Cardiac muscle cell (in vitro differentiated cells and primary cell): ENCODE measurements at regions not wholly inside any gene's neighbourhood (a gene's known extent, or its start where the extent isn't known, plus 50 kb on each side); places are given as distances from the start of the nearest gene placed in this dataset.
"Not testable (repeated sequence)": the region's sequence is repeated elsewhere in the genome, so short reads cannot be mapped to it uniquely, and the experiment has no call there.

Source experiments
- DNase-seq, 2 donors: peaks; one replicate each; pipeline versions ENCODE4 v3.0.0 to v3.0.0-alpha.2; 2010 to 2017; ENCODE audit warnings: low read depth in 1 of 2, low spot score in 1 of 2
- H3K27ac ChIP-seq: fragments of 200-600 bp; sonication (generic); 2 replicates; pipeline ENCODE4 v1.5.1; 2016
- H3K27me3 ChIP-seq: fragments of 200-600 bp; sonication (generic); 2 replicates; pipeline ENCODE4 v1.6.0; 2016; ENCODE audit warnings: control low read depth
- H3K36me3 ChIP-seq: fragments of 200-600 bp; sonication (generic); 2 replicates; pipeline ENCODE4 v1.5.1; 2016; ENCODE audit warnings: control low read depth
- H3K4me1 ChIP-seq: fragments of 200-600 bp; sonication (generic); 2 replicates; pipeline ENCODE4 v1.8.1; 2017; ENCODE audit warnings: low read depth, mild to moderate bottlenecking, mixed run types
- H3K4me3 ChIP-seq: fragments of 200-600 bp; sonication (generic); 2 replicates; pipeline ENCODE4 v1.5.1; 2016; ENCODE audit warnings: mild to moderate bottlenecking
- H3K9me3 ChIP-seq: fragments of 200-600 bp; sonication (generic); 2 replicates; pipeline ENCODE4 v1.5.1; 2017; ENCODE audit warnings: low read depth, mild to moderate bottlenecking, control low read depth
- TF ChIP-seq, protein P1 (sequence below): IDR thresholded peaks from 2 replicates; pipeline ENCODE4 v1.5.1; 2012; ENCODE audit warnings: low read depth, mild to moderate bottlenecking, low read length

DNA sequence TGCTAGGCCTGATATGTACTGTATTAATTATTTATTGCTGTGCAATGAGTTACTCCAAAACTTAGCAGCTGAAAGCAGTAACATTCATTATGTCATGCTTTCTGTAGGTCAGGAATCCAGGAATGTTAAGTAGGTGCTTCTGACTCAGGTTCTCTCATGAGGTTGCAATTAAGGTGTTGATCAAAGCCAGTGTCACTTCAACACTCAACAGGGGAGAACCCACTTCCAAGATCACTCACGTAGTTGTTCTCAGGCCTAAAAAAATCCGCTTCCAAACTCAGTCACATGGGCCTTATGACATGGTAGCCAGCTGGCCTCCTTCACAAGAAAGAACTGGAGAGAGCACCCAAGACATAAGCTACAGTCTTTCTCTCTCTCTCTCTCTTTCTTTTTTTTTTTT lies 211.1 kb upstream of the NBEA start:
- Histone ChIP-seq H3K4me3 (no peak overlapping the region), H3K4me1 (no peaks in the 10 kb centered on the region), H3K9me3 (no peaks in the 10 kb centered on the region), H3K27me3 (no peaks in the 10 kb centered on the region), H3K27ac (no peak overlapping the region), H3K36me3 (no peaks in the 10 kb centered on the region)
- TF ChIP-seq, protein P1, sequence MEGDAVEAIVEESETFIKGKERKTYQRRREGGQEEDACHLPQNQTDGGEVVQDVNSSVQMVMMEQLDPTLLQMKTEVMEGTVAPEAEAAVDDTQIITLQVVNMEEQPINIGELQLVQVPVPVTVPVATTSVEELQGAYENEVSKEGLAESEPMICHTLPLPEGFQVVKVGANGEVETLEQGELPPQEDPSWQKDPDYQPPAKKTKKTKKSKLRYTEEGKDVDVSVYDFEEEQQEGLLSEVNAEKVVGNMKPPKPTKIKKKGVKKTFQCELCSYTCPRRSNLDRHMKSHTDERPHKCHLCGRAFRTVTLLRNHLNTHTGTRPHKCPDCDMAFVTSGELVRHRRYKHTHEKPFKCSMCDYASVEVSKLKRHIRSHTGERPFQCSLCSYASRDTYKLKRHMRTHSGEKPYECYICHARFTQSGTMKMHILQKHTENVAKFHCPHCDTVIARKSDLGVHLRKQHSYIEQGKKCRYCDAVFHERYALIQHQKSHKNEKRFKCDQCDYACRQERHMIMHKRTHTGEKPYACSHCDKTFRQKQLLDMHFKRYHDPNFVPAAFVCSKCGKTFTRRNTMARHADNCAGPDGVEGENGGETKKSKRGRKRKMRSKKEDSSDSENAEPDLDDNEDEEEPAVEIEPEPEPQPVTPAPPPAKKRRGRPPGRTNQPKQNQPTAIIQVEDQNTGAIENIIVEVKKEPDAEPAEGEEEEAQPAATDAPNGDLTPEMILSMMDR = no peak
- DNase-seq = peak in 1 of 2 donors; percentile 91

DNA sequence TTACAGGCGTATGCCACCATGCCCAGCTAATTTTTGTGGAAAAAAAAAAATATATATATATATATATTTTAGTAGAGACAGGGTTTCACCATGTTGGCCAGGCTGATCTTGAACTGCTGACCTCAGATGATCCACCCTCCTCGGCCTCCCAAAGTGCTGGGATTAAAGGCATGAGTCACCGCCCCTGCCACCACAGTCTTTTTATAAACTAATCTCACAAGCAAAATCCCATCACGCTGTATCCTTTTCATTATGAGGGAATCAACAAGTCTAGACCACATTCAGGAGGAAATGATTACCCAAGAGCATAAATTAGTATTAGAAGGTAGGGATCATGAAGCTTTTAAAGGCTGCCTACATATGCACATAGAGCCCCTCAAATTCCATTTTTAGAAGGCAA lies 210.6 kb upstream of the NBEA start:
- Histone ChIP-seq H3K4me3 (no peak overlapping the region), H3K4me1 (no peaks in the 10 kb centered on the region), H3K9me3 (no peaks in the 10 kb centered on the region), H3K27me3 (no peaks in the 10 kb centered on the region), H3K36me3 (no peaks in the 10 kb centered on the region), H3K27ac (no peak overlapping the region)
- TF ChIP-seq, protein P1 = no peak
- DNase-seq = peak in 1 of 2 donors; percentile 28

DNA sequence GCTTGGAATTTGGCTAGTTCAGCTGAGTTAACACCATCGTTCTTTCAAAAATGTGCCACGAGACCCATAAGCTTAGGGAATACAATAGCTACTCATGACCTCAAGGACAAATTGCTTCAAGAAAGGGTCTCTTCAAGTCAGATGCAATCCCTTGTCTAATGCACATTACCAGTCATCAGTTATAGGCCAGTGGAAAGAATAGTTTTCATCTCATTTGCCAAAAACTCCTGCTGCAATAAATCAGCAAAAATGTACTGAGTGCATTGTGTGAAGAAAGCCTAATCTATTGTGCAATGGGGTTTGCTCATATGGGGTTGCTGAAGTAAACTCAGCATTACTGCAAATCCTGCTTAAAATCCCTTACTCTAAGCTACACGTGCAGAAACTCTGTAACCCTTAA lies 208.3 kb upstream of the NBEA start:
- H3K27ac ChIP-seq = no peak overlapping the region
- no peaks in the 10 kb centered on the region for H3K36me3 ChIP-seq
- H3K4me1 ChIP-seq = no peaks in the 10 kb centered on the region
- H3K4me3 ChIP-seq = no peak overlapping the region
- H3K27me3 ChIP-seq = no peaks in the 10 kb centered on the region
- TF ChIP-seq, protein P1 = no peak
- no peaks in the 10 kb centered on the region for H3K9me3 ChIP-seq
- DNase-seq = peak in 1 of 2 donors; percentile 89

DNA sequence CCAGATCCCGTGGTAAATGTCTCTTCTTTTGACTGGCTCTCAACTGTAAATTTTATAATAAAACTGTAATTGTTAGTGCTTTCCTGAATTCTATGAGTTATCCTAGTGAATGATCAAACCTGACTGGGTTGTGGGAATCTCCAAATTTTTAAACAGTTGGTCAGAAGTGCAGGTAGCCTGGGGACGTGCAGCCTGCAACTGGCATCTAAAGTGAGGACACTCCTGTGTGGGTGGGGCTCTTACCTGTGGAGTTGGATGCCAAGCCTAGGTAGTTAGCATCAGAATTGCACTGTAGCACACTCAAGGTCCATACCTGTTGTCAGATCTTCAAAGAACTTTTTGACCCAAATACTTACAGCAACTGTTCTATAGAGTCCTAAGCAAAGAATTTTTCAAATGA lies 207.1 kb upstream of the NBEA start:
- H3K27me3 ChIP-seq = no peaks in the 10 kb centered on the region
- TF ChIP-seq, protein P1 = no peak
- no peaks in the 10 kb centered on the region for H3K36me3 ChIP-seq
- no peak for DNase-seq
- H3K27ac ChIP-seq = no peak overlapping the region
- H3K9me3 ChIP-seq = no peaks in the 10 kb centered on the region
- no peak overlapping the region for H3K4me3 ChIP-seq
- no peaks in the 10 kb centered on the region for H3K4me1 ChIP-seq

DNA sequence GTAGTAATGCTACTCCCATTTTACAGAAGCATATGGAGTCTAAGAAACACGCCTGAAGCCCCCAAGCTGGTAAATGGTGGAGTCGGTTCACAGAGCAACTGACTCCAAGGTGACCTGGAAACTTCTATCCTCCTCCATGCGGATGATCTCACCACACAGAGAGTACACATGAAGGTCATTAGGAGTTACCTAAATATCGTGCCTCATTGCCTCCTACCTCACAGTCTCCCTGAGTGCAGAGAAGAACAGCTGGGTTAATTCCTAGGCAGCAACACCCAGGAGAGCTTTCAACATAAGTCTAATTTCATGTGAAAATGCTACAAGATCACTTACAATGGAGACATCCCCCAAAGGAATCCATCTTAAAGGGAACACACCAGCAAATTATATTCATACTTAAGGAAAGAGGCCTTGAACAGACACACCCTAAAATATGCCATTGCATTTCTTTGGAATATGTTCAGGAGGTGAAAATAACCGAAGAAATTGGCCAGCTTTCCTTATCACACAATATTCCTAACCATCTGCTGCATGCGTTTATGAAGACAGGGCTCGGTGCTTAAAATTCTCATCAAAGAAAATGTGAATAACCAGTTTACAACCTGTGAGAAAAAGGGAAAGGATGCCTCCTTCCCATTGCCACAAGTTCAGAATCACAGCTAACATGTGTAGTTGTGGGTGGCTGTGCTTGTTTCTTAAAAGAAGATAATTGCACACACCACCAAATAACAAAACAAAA lies 203.6 kb upstream of the NBEA start:
- Histone ChIP-seq H3K4me3 (no peak overlapping the region), H3K36me3 (no peaks in the 10 kb centered on the region), H3K4me1 (no peaks in the 10 kb centered on the region), H3K9me3 (no peaks in the 10 kb centered on the region), H3K27me3 (no peaks in the 10 kb centered on the region), H3K27ac (no peak overlapping the region)
- TF ChIP-seq, protein P1 = no peak
- DNase-seq = no peak

DNA sequence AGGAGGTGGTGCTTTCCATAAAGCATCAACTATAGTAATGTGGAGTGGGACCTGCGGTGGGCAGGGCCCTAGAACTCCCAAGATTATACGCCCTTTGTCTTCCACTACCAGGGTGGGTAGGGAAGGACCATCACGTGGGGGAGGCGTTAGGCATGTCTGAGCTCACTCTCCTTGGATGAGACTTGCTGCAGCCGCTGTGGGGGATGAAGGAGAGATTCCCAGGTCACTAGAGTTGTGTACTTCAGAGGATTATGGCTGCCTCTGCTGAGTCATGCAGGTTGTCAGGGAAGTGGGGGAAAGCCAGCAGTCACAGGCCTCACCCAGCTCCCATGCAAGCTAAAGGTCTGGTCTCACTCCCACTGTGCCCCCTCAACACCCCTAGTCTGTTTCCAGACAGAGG lies 195.0 kb upstream of the NBEA start:
- H3K27ac ChIP-seq, H3K4me1 ChIP-seq, H3K9me3 ChIP-seq, H3K36me3 ChIP-seq, H3K4me3 ChIP-seq: not testable (repeated sequence)
- H3K27me3 ChIP-seq = peaks cover 38% of the 10 kb centered on the region
- DNase-seq = peak in 1 of 2 donors; percentile 22
